H1 (cell line): ENCODE measurements at regions not wholly inside any gene's neighbourhood (a gene's known extent, or its start where the extent isn't known, plus 50 kb on each side); places are given as distances from the start of the nearest gene placed in this dataset.
A peak's percentile ranks its signal among the peaks of the same experiment; 100 is the strongest.

Source experiments
- CTCF ChIA-PET: fragments of 300-600 bp; sonication (Branson Sonifier 250); formaldehyde crosslinking; loops from one replicate; lab custom pipeline; 2021; ENCODE audit not compliant: partially characterized antibody; lab: Charles Lee
- POLR2A ChIA-PET: fragments of 300-600 bp; sonication (Branson Sonifier 250); formaldehyde crosslinking; loops from one replicate; lab custom pipeline; 2021; ENCODE audit warnings: inconsistent platforms; ENCODE audit not compliant: partially characterized antibody; lab: Charles Lee
- DNase-seq, 2 experiments: peaks; one replicate each; pipeline versions ENCODE4 v3.0.0 to v3.0.0-alpha.2; 2010 to 2022; ENCODE audit warnings: low spot score in 2 of 2, low read depth in 1 of 2, mixed read lengths in 1 of 2
- FAIRE-seq: peaks from 2 replicates; lab custom pipeline; 2011; peaks lifted over from hg19 to GRCh38; lab: Jason Lieb, UNC
- H2AFZ ChIP-seq: 2 replicates; pipeline ENCODE4 v1.8.1; 2012; ENCODE audit warnings: low read length, inconsistent platforms
- H2AK5ac ChIP-seq: 2 replicates; pipeline ENCODE4 v1.6.1; 2013; ENCODE audit warnings: low read depth, low read length
- H2BK120ac ChIP-seq: replicated peaks from 2 replicates; pipeline ENCODE3; 2013; ENCODE audit warnings: low read depth, low read length, inconsistent platforms
- H2BK12ac ChIP-seq: 2 replicates; pipeline ENCODE4 v1.6.1; 2013; ENCODE audit warnings: low read depth, low read length
- H2BK15ac ChIP-seq: 2 replicates; pipeline ENCODE4 v1.6.1; 2013; ENCODE audit warnings: low read length
- H2BK20ac ChIP-seq: 2 replicates; pipeline ENCODE4 v1.6.1; 2013; ENCODE audit warnings: low read length
- H2BK5ac ChIP-seq: 2 replicates; pipeline ENCODE4 v1.6.1; 2013; ENCODE audit warnings: low read depth, low read length
- H3K14ac ChIP-seq: 2 replicates; pipeline ENCODE4 v1.6.1; 2013; ENCODE audit warnings: inconsistent platforms; ENCODE audit not compliant: insufficient read length
- H3K18ac ChIP-seq: 2 replicates; pipeline ENCODE4 v1.6.1; 2013; ENCODE audit warnings: low read length; ENCODE audit errors: extremely low read depth
- H3K23ac ChIP-seq: 2 replicates; pipeline ENCODE4 v1.6.1; 2013; ENCODE audit warnings: inconsistent platforms; ENCODE audit not compliant: insufficient read length
- H3K23me2 ChIP-seq: 2 replicates; pipeline ENCODE4 v1.6.1; 2013; ENCODE audit warnings: low read depth, low read length
- H3K27ac ChIP-seq: 2 replicates; pipeline ENCODE4 v1.6.1; 2011; ENCODE audit warnings: low read depth, low read length, inconsistent platforms
- H3K27me3 ChIP-seq, 4 experiments: replicated peaks in 1 of 4; 1 replicate in 1 of 4; 2 replicates in 3 of 4; pipeline versions ENCODE4 v1.6.1 to v1.8.1; 2011 to 2013; ENCODE audit warnings: low read length in 3 of 4, mild to moderate bottlenecking in 3 of 4, inconsistent platforms in 2 of 4, mixed read lengths in 2 of 4, moderate library complexity in 1 of 4; ENCODE audit not compliant: control insufficient read depth in 3 of 4, insufficient read depth in 3 of 4; ENCODE audit errors: extremely low read depth in 1 of 4
- H3K36me3 ChIP-seq, 4 experiments: 2 replicates each; pipeline versions ENCODE4 v1.6.1 to v1.8.1; 2011 to 2013; ENCODE audit warnings: mild to moderate bottlenecking in 4 of 4, low read length in 3 of 4, moderate library complexity in 2 of 4, control low read depth in 1 of 4, inconsistent platforms in 1 of 4; ENCODE audit not compliant: insufficient read depth in 4 of 4, control insufficient read depth in 2 of 4
- H3K4ac ChIP-seq: replicated peaks from 2 replicates; pipeline ENCODE3; 2013; ENCODE audit warnings: low read length, low read depth, mixed read lengths, inconsistent platforms; ENCODE audit not compliant: insufficient read length
- H3K4me1 ChIP-seq, 4 experiments: replicated peaks in 1 of 4; 1 replicate in 1 of 4; 2 replicates in 3 of 4; pipeline versions ENCODE4 v1.6.1 to v1.8.1; 2011 to 2013; ENCODE audit warnings: low read length in 3 of 4, inconsistent platforms in 2 of 4, mixed read lengths in 1 of 4; ENCODE audit not compliant: insufficient read depth in 4 of 4, control insufficient read depth in 3 of 4
- H3K4me2 ChIP-seq, 2 experiments: 2 replicates each; pipeline versions ENCODE4 v1.6.1 to v1.8.1; 2011 to 2013; ENCODE audit warnings: low read depth in 2 of 2, low read length in 2 of 2, control low read depth in 1 of 2, inconsistent platforms in 1 of 2, mild to moderate bottlenecking in 1 of 2; ENCODE audit not compliant: insufficient read depth in 1 of 2
- H3K4me3 ChIP-seq, 4 experiments: fragments of 200-600, 300-600 bp in 1 of 4; sonication (generic), shearing (Covaris generic), sonication (Bioruptor Twin) in 1 of 4; 2 replicates each; pipeline versions ENCODE4 v1.5.1 to v1.8.1; 2011 to 2016; ENCODE audit warnings: low read length in 4 of 4, low read depth in 3 of 4, control low read depth in 2 of 4, inconsistent platforms in 2 of 4, mild to moderate bottlenecking in 2 of 4, mixed read lengths in 1 of 4, moderate library complexity in 1 of 4; ENCODE audit not compliant: insufficient read depth in 2 of 4; ENCODE audit errors: extremely low read depth in 1 of 4
- H3K56ac ChIP-seq: replicated peaks from 2 replicates; pipeline ENCODE3; 2013; ENCODE audit warnings: low read depth, mild to moderate bottlenecking, mixed read lengths, low read length, inconsistent platforms; ENCODE audit not compliant: insufficient read length
- H3K79me1 ChIP-seq: 2 replicates; pipeline ENCODE4 v1.6.1; 2013; ENCODE audit warnings: low read depth, low read length, control low read depth
- H3K79me2 ChIP-seq, 2 experiments: 2 replicates each; pipeline versions ENCODE4 v1.6.1 to v1.8.1; 2012 to 2013; ENCODE audit warnings: low read length in 2 of 2, mild to moderate bottlenecking in 2 of 2, inconsistent platforms in 1 of 2; ENCODE audit not compliant: insufficient read depth in 2 of 2, control insufficient read depth in 1 of 2
- H3K9ac ChIP-seq, 4 experiments: replicated peaks in 1 of 4; 1 replicate in 1 of 4; 2 replicates in 3 of 4; pipeline versions ENCODE4 v1.6.1 to v1.8.1; 2011 to 2013; ENCODE audit warnings: low read depth in 3 of 4, low read length in 3 of 4, control low read depth in 2 of 4, mild to moderate bottlenecking in 2 of 4, moderate library complexity in 2 of 4, inconsistent platforms in 1 of 4; ENCODE audit errors: extremely low read depth in 1 of 4
- H3K9me3 ChIP-seq, 2 experiments: 2 replicates each; pipeline versions ENCODE4 v1.6.1 to v1.8.1; 2012 to 2013; ENCODE audit warnings: mild to moderate bottlenecking in 2 of 2, moderate library complexity in 2 of 2, control low read depth in 1 of 2, inconsistent platforms in 1 of 2, low read depth in 1 of 2, low read length in 1 of 2, mixed read lengths in 1 of 2; ENCODE audit not compliant: insufficient read depth in 2 of 2
- H4K20me1 ChIP-seq, 2 experiments: replicated peaks in 1 of 2; 2 replicates each; pipeline versions ENCODE3 to v1.8.1; 2011 to 2013; ENCODE audit warnings: inconsistent platforms in 2 of 2, low read length in 2 of 2, mild to moderate bottlenecking in 1 of 2; ENCODE audit not compliant: insufficient read depth in 2 of 2, control insufficient read depth in 1 of 2
- H4K5ac ChIP-seq: 2 replicates; pipeline ENCODE4 v1.6.1; 2013; ENCODE audit warnings: low read length, low read depth, mixed read lengths, inconsistent platforms; ENCODE audit not compliant: insufficient read length
- H4K8ac ChIP-seq: 2 replicates; pipeline ENCODE4 v1.8.0; 2013; ENCODE audit warnings: mild to moderate bottlenecking, moderate library complexity, low read length, inconsistent platforms; ENCODE audit not compliant: insufficient read depth; ENCODE audit errors: extremely low read depth
- H4K91ac ChIP-seq: replicated peaks from 2 replicates; pipeline ENCODE3; 2013; ENCODE audit warnings: low read length, mixed read lengths, inconsistent platforms; ENCODE audit not compliant: insufficient read length
- CBX5 ChIP-seq: fragments of 300-800, 300-1000 bp; sonication (generic); IDR thresholded peaks from 2 replicates; pipeline ENCODE4 v1.7.1; 2016; ENCODE audit warnings: antibody characterized with exemption, low read length, low read depth
- CTBP2 ChIP-seq: IDR thresholded peaks from 2 replicates; pipeline ENCODE4 v1.7.0; 2011; ENCODE audit warnings: borderline replicate concordance, mild to moderate bottlenecking, moderate library complexity, mixed read lengths, low read length; ENCODE audit not compliant: insufficient read depth, insufficient read length
- EP300 ChIP-seq, 2 experiments: IDR thresholded peaks; 1 replicate in 1 of 2; 2 replicates in 1 of 2; pipeline ENCODE4 v1.6.1; 2011 to 2012; ENCODE audit warnings: low read depth in 2 of 2, low read length in 2 of 2, mild to moderate bottlenecking in 2 of 2, borderline replicate concordance in 1 of 2, inconsistent platforms in 1 of 2, moderate library complexity in 1 of 2
- GABPA ChIP-seq: IDR thresholded peaks from 2 replicates; pipeline ENCODE4 v1.6.1; 2011; ENCODE audit warnings: mild to moderate bottlenecking, low read length, moderate library complexity, borderline replicate concordance; ENCODE audit not compliant: insufficient read depth
- SIX5 ChIP-seq: IDR thresholded peaks from 2 replicates; pipeline ENCODE4 v1.6.1; 2011; ENCODE audit warnings: mild to moderate bottlenecking, low read depth, low read length
- SUZ12 ChIP-seq: fragments of 200-600 bp; sonication (generic); IDR thresholded peaks from 2 replicates; pipeline ENCODE4 v1.6.1; 2012; ENCODE audit warnings: mild to moderate bottlenecking, inconsistent platforms, low read length, moderate library complexity, mixed read lengths
- ZNF274 ChIP-seq: IDR thresholded peaks from 2 replicates; pipeline ENCODE4 v1.7.0; 2012; ENCODE audit warnings: low read length, borderline replicate concordance; ENCODE audit errors: extremely low read depth
- WGBS, 2 experiments: shearing (Covaris generic) in 1 of 2; methylation state at CpG; one replicate each; pipeline versions ENCODE4 v1.1.6 to v1.1.7; 2013 to 2015; ENCODE audit warnings: low lambda C conversion rate in 2 of 2, mixed read lengths in 2 of 2, inconsistent platforms in 1 of 2, low coverage in 1 of 2, missing lambda C conversion rate in 1 of 2; ENCODE audit not compliant: insufficient replicate concordance in 2 of 2, insufficient coverage in 1 of 2, insufficient read length in 1 of 2; ENCODE audit errors: extremely low coverage in 1 of 2, missing lambda C conversion rate in 1 of 2; 5-methylcytosine and 5-hydroxymethylcytosine counted together
- TF ChIP-seq, protein P1 (sequence below): IDR thresholded peaks from 2 replicates; pipeline ENCODE4 v1.6.1; 2011; ENCODE audit warnings: low read length, improper control_type of control experiment

GRCh38 chr14:47961634-47962033 is 286.2 kb upstream of the MDGA2 start:
- no peak overlapping the region for H2BK15ac ChIP-seq
- no peaks in the 10 kb centered on the region for H4K20me1 ChIP-seq
- no peak overlapping the region for H2BK20ac ChIP-seq
- no peak overlapping the region for H3K18ac ChIP-seq
- no peak overlapping the region for H3K4ac ChIP-seq
- no peaks in the 10 kb centered on the region for H3K23me2 ChIP-seq
- TF ChIP-seq CTBP2 (no peak), SUZ12 (no peak), ZNF274 (no peak), CBX5 (no peak), SIX5 (no peak), EP300 (IDR thresholded peaks at IDR 0.05; ENCODE audit: borderline replicate concordance in 1 of 2, low read depth in 2 of 2, low read length in 2 of 2) (no peak), GABPA (no peak)
- TF ChIP-seq, protein P1, sequence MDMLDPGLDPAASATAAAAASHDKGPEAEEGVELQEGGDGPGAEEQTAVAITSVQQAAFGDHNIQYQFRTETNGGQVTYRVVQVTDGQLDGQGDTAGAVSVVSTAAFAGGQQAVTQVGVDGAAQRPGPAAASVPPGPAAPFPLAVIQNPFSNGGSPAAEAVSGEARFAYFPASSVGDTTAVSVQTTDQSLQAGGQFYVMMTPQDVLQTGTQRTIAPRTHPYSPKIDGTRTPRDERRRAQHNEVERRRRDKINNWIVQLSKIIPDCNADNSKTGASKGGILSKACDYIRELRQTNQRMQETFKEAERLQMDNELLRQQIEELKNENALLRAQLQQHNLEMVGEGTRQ, result no peak
- no peak overlapping the region for H3K27ac ChIP-seq
- no peaks in the 10 kb centered on the region for H3K36me3 ChIP-seq
- no peak for DNase-seq
- no peak overlapping the region for H2BK120ac ChIP-seq
- no peak overlapping the region for H4K8ac ChIP-seq
- H3K79me1 ChIP-seq, result no peaks in the 10 kb centered on the region
- 80% methylated on average over 3 of the region's 3 CpGs; no CpG with 5 or more reads in 1 of the 2 experiments for WGBS, 2 experiments
- no peak overlapping the region for H4K5ac ChIP-seq
- peaks cover 0 to 3% (median 0%) of the 10 kb centered on the region in 4 experiments; a peak in 3 of 7 replicates for H3K4me1 ChIP-seq
- H2BK12ac ChIP-seq, result no peak overlapping the region
- no peak overlapping the region for H3K9ac ChIP-seq
- peak overlapping the region; percentile 77; the same call in 1 of the 2 replicates for H2AFZ ChIP-seq
- H3K23ac ChIP-seq, result no peak overlapping the region
- CTCF ChIA-PET, result no interaction called here
- no peaks in the 10 kb centered on the region for H3K27me3 ChIP-seq
- no peak overlapping the region for H2AK5ac ChIP-seq
- no peaks in the 10 kb centered on the region for H3K9me3 ChIP-seq
- H3K79me2 ChIP-seq, result no peaks in the 10 kb centered on the region
- H4K91ac ChIP-seq, result no peak overlapping the region
- H3K4me2 ChIP-seq, result peak overlapping the region in 1 of 2 experiments; percentile 14; a peak in 1 of 4 replicates
- POLR2A ChIA-PET, result no interaction called here
- H3K14ac ChIP-seq, result no peak overlapping the region
- peak; percentile 60 for FAIRE-seq
- H3K56ac ChIP-seq, result no peak overlapping the region
- no peak overlapping the region for H2BK5ac ChIP-seq
- no peak overlapping the region for H3K4me3 ChIP-seq
